Trophoblast cell (in vitro differentiated cells and primary cell): ENCODE measurements at regions not wholly inside any gene's neighbourhood (a gene's known extent, or its start where the extent isn't known, plus 50 kb on each side); places are given as distances from the start of the nearest gene placed in this dataset.
"Not testable (repeated sequence)": the region's sequence is repeated elsewhere in the genome, so short reads cannot be mapped to it uniquely, and the experiment has no call there.

Experiments
- DNase-seq, 2 donors: peaks; one replicate each; pipeline ENCODE4 v3.0.0-alpha.2; 2016
- H2AFZ ChIP-seq: 2 replicates; pipeline ENCODE4 v1.6.1; 2013; ENCODE audit warnings: low read length, moderate library complexity, mild to moderate bottlenecking; ENCODE audit not compliant: insufficient read depth, poor library complexity
- H2AK5ac ChIP-seq: 2 replicates; pipeline ENCODE4 v1.6.1; 2013; ENCODE audit warnings: mild to moderate bottlenecking, low read length
- H2BK120ac ChIP-seq: 2 replicates; pipeline ENCODE4 v1.6.1; 2013; ENCODE audit warnings: low read length, mild to moderate bottlenecking, moderate library complexity; ENCODE audit not compliant: insufficient read depth, poor library complexity
- H2BK12ac ChIP-seq: 2 replicates; pipeline ENCODE4 v1.6.1; 2013; ENCODE audit warnings: mild to moderate bottlenecking, low read length, moderate library complexity
- H2BK5ac ChIP-seq: 2 replicates; pipeline ENCODE4 v1.6.1; 2013; ENCODE audit warnings: low read length, low read depth, moderate library complexity, mild to moderate bottlenecking; ENCODE audit not compliant: poor library complexity
- H3K14ac ChIP-seq: 2 replicates; pipeline ENCODE4 v1.6.1; 2013; ENCODE audit warnings: mild to moderate bottlenecking, low read length
- H3K18ac ChIP-seq: 2 replicates; pipeline ENCODE4 v1.6.1; 2013; ENCODE audit warnings: mild to moderate bottlenecking, low read length
- H3K23ac ChIP-seq: 2 replicates; pipeline ENCODE4 v1.6.1; 2013; ENCODE audit warnings: low read length
- H3K27ac ChIP-seq: 2 replicates; pipeline ENCODE4 v1.5.1; 2013; ENCODE audit warnings: low read depth, mild to moderate bottlenecking, inconsistent platforms, low read length, moderate library complexity
- H3K27me3 ChIP-seq: 2 replicates; pipeline ENCODE4 v1.6.1; 2013; ENCODE audit warnings: inconsistent platforms, mild to moderate bottlenecking, low read length, moderate library complexity; ENCODE audit not compliant: insufficient read depth
- H3K36me3 ChIP-seq, 2 experiments: 1 replicate in 1 of 2; 2 replicates in 1 of 2; pipeline ENCODE4 v1.6.1; 2013; ENCODE audit warnings: low read length in 2 of 2, mild to moderate bottlenecking in 2 of 2, moderate library complexity in 1 of 2; ENCODE audit not compliant: insufficient read depth in 2 of 2, control insufficient read depth in 1 of 2
- H3K4ac ChIP-seq: 2 replicates; pipeline ENCODE4 v1.6.1; 2013; ENCODE audit warnings: low read depth, mild to moderate bottlenecking, low read length, moderate library complexity
- H3K4me1 ChIP-seq, 2 experiments: 1 replicate in 1 of 2; 2 replicates in 1 of 2; pipeline ENCODE4 v1.6.1; 2013; ENCODE audit warnings: low read length in 2 of 2, mild to moderate bottlenecking in 2 of 2, moderate library complexity in 1 of 2; ENCODE audit not compliant: insufficient read depth in 2 of 2, control insufficient read depth in 1 of 2
- H3K4me2 ChIP-seq: 2 replicates; pipeline ENCODE4 v1.6.1; 2013; ENCODE audit warnings: inconsistent platforms, mild to moderate bottlenecking, low read length, moderate library complexity
- H3K4me3 ChIP-seq: 2 replicates; pipeline ENCODE4 v1.5.1; 2013; ENCODE audit warnings: mild to moderate bottlenecking, low read depth, low read length, inconsistent platforms
- H3K79me1 ChIP-seq: one replicate; pipeline ENCODE4 v1.6.1; 2013; ENCODE audit warnings: low read length
- H3K79me2 ChIP-seq: 2 replicates; pipeline ENCODE4 v1.6.1; 2013; ENCODE audit warnings: low read length, mild to moderate bottlenecking; ENCODE audit not compliant: control insufficient read depth, insufficient read depth, poor library complexity
- H3K9ac ChIP-seq: 2 replicates; pipeline ENCODE4 v1.6.1; 2013; ENCODE audit warnings: mild to moderate bottlenecking, low read length
- H3K9me3 ChIP-seq: 2 replicates; pipeline ENCODE4 v1.6.1; 2013; ENCODE audit warnings: low read depth, mild to moderate bottlenecking, control low read depth, inconsistent platforms, low read length; ENCODE audit not compliant: insufficient read depth
- H4K12ac ChIP-seq: 2 replicates; pipeline ENCODE4 v1.6.1; 2013; ENCODE audit warnings: low read depth, mild to moderate bottlenecking, low read length, moderate library complexity
- H4K8ac ChIP-seq: 2 replicates; pipeline ENCODE4 v1.6.1; 2013; ENCODE audit warnings: low read depth, mild to moderate bottlenecking, low read length, moderate library complexity
- H4K91ac ChIP-seq: one replicate; pipeline ENCODE4 v1.6.1; 2013; ENCODE audit warnings: low read depth, mild to moderate bottlenecking, low read length, moderate library complexity
- WGBS: extraction: QIAGEN DNeasy Blood & Tissue Kit; methylation state at CpG from one replicate; pipeline ENCODE4 v1.1.7; 2013; ENCODE audit warnings: missing lambda C conversion rate; ENCODE audit not compliant: insufficient read length, insufficient coverage; ENCODE audit errors: extremely low coverage; 5-methylcytosine and 5-hydroxymethylcytosine counted together

DNA sequence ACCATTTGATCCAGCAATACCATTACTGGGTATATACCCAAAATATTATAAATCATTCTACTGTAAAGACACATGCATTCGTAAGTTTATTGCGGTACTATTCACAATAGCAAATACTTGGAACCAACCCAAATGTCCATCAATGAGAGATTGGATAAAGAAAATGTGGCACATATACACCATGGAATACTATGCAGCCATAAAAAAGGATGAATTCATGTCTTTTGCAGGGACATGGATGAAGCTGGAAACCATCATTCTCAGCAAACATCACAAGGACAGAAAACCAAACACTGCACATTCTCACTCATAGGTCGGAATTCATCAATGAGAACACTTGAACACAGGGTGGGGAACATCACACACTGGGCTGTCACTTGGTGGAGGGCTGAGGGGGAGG, 221.1 kb upstream of the TBX18 start:
- not testable (repeated sequence) for DNase-seq, H3K18ac ChIP-seq, H2BK12ac ChIP-seq, H3K9me3 ChIP-seq, H3K79me1 ChIP-seq, H3K27me3 ChIP-seq, H3K79me2 ChIP-seq, H2BK5ac ChIP-seq, H3K9ac ChIP-seq, H3K23ac ChIP-seq, H4K12ac ChIP-seq, H3K4me1 ChIP-seq, H3K14ac ChIP-seq, H2AK5ac ChIP-seq, H3K27ac ChIP-seq, H2AFZ ChIP-seq, H3K4me3 ChIP-seq, H4K8ac ChIP-seq, H2BK120ac ChIP-seq, H4K91ac ChIP-seq, H3K4me2 ChIP-seq, H3K36me3 ChIP-seq, H3K4ac ChIP-seq
- no CpG with 5 or more reads among the region's 3 CpGs for WGBS

DNA sequence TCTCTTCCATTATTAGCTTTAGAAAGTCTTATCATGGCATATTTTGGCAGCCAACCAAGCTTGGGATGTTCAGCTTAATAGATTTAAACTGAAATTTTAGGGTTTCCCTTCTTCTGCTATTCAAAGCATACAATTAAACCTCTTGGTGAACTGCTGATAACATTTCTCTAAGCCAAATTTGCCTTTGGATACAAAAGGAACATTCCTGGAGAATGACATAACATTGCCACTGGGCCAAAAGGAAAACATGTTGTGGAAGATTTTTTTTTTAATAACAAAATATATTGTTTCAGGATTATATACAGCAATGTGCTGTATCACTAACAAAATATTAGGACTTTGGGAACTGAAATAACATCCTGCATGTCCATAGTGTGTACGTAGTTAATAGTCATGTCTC, 215.1 kb upstream of the TBX18 start:
- Histone ChIP-seq H3K9ac (no peak overlapping the region), H2BK12ac (no peak overlapping the region), H3K4ac (no peak overlapping the region), H3K4me2 (no peak overlapping the region), H3K4me1 (no peaks in the 10 kb centered on the region), H3K23ac (no peak overlapping the region), H3K27me3 (no peaks in the 10 kb centered on the region), H4K8ac (no peak overlapping the region), H2AFZ (no peak overlapping the region), H3K18ac (no peak overlapping the region), H4K91ac (no peak overlapping the region), H2AK5ac (no peak overlapping the region), H3K14ac (no peak overlapping the region), H3K4me3 (no peak overlapping the region), H2BK5ac (no peak overlapping the region), H3K79me2 (no peaks in the 10 kb centered on the region), H3K36me3 (no peaks in the 10 kb centered on the region), H3K79me1 (no peaks in the 10 kb centered on the region), H2BK120ac (no peak overlapping the region), H3K27ac (no peak overlapping the region), H3K9me3 (no peaks in the 10 kb centered on the region), H4K12ac (no peak overlapping the region)
- no CpG with 5 or more reads among the region's 1 CpG for WGBS
- no peak for DNase-seq

DNA sequence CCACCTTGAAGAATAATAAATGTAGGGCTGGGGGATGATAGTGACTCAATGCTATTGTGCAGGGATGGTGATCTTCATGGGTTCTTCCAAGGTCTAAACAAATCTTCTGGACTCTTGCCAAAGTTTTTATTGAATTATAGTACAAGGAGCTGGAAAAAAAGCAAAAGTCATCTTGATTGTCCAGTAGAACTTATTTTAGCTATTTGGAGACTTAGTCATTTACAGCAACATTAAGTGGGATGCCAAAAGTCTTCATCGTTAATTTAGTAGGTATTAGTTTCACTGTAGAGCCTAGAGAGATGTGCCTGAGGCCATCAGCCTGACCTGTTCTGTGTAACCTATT, 212.9 kb upstream of the TBX18 start:
- Histone ChIP-seq H3K23ac (no peak overlapping the region), H2AK5ac (no peak overlapping the region), H3K4me2 (no peak overlapping the region), H2BK12ac (no peak overlapping the region), H3K4ac (no peak overlapping the region), H3K27ac (no peak overlapping the region), H2AFZ (no peak overlapping the region), H4K91ac (no peak overlapping the region), H3K9ac (no peak overlapping the region), H3K18ac (no peak overlapping the region), H2BK120ac (no peak overlapping the region), H3K4me3 (no peak overlapping the region), H4K8ac (no peak overlapping the region), H3K79me1 (no peaks in the 10 kb centered on the region), H3K9me3 (no peaks in the 10 kb centered on the region), H3K27me3 (no peaks in the 10 kb centered on the region), H3K79me2 (no peaks in the 10 kb centered on the region), H2BK5ac (no peak overlapping the region), H3K36me3 (no peaks in the 10 kb centered on the region), H3K4me1 (no peaks in the 10 kb centered on the region), H4K12ac (no peak overlapping the region), H3K14ac (no peak overlapping the region)
- DNase-seq = no peak
- WGBS = no CpG with 5 or more reads among the region's 1 CpG

DNA sequence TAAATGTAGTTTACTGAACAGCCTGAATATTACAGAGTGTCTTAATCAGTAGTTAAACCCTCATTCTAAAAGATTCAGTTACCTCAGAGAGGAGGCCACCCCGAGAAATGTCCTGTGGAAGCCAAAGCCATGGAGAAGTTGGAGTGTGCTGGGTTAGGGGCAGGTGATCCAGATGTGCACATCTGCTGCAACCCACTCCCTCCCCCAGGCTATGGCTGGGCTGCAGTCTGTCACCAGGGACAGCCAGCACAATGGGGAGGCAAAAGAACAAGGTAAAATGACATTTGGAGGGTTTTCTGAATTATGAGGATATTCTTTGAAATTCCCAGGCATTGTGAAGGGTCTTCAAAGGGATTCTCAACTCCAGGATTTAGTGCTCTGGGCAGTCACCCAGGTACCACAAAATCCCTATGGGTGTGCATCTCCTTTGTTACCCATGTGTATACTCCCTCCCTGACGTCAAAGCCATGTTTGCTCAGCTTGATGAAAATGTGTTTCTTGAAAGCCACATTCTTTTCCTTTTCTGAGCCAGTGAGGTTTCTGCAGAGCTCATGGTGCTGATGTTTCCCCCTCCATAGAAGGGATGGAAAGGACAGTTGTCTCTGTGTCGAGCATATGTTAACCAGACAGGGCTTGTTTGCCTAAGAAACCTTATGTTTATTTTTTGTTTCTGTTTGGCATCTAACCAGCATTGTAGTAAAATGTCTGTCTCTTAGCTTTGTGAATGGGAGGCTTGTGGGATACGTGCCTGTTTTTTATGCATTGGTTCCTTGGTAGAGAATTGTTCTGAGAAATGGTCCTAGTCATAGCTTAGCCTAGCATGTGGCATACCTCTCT, 212.3 kb upstream of the TBX18 start:
- H3K27me3 ChIP-seq = no peaks in the 10 kb centered on the region
- no CpG with 5 or more reads among the region's 4 CpGs for WGBS
- H2BK120ac ChIP-seq = no peak overlapping the region
- no peak overlapping the region for H2BK5ac ChIP-seq
- H3K23ac ChIP-seq = no peak overlapping the region
- no peak overlapping the region for H2BK12ac ChIP-seq
- no peak overlapping the region for H3K4me2 ChIP-seq
- no peak overlapping the region for H3K18ac ChIP-seq
- no peak for DNase-seq
- H3K36me3 ChIP-seq = no peaks in the 10 kb centered on the region
- no peaks in the 10 kb centered on the region for H3K79me1 ChIP-seq
- H4K12ac ChIP-seq = no peak overlapping the region
- no peak overlapping the region for H3K4me3 ChIP-seq
- H2AK5ac ChIP-seq = no peak overlapping the region
- H4K91ac ChIP-seq = no peak overlapping the region
- no peak overlapping the region for H2AFZ ChIP-seq
- H3K79me2 ChIP-seq = no peaks in the 10 kb centered on the region
- no peak overlapping the region for H3K9ac ChIP-seq
- H4K8ac ChIP-seq = no peak overlapping the region
- H3K4me1 ChIP-seq = no peaks in the 10 kb centered on the region
- no peaks in the 10 kb centered on the region for H3K9me3 ChIP-seq
- H3K14ac ChIP-seq = no peak overlapping the region
- no peak overlapping the region for H3K27ac ChIP-seq
- no peak overlapping the region for H3K4ac ChIP-seq
